GM18505 (cell line): ENCODE measurements at regions not wholly inside any gene's neighbourhood (a gene's known extent, or its start where the extent isn't known, plus 50 kb on each side); places are given as distances from the start of the nearest gene placed in this dataset.

ENCODE experiments used
- ATAC-seq: cut with Tn5 transposase; IDR thresholded peaks from one replicate; pipeline ENCODE4 v1.9.1; 2021; ENCODE audit not compliant: unreplicated experiment
- POLR2A ChIP-seq: IDR thresholded peaks from 4 replicates; pipeline ENCODE4 v1.6.1; 2011; ENCODE audit warnings: borderline replicate concordance; ENCODE audit not compliant: insufficient read depth, insufficient read length; ENCODE audit errors: extremely low read depth

- no peak for ATAC-seq
- TF ChIP-seq POLR2A: no peak
These were observed 135.7 kb upstream of the SLC45A1 start for GRCh38 chr1:8182034-8182761.

- ATAC-seq: no peak
- TF ChIP-seq POLR2A: no peak
These were observed 138.7 kb upstream of the SLC45A1 start for GRCh38 chr1:8179132-8179793.

- TF ChIP-seq POLR2A: no peak
- no peak for ATAC-seq
These were observed 141.6 kb upstream of the SLC45A1 start for GRCh38 chr1:8176279-8176678.

GRCh38 chr1:8174807-8175206 lies 143.1 kb upstream of the SLC45A1 start:
- no peak for ATAC-seq
- no peak for TF ChIP-seq POLR2A

GRCh38 chr1:8171751-8172464 lies 145.8 kb upstream of the ERRFI1 start:
- no peak for ATAC-seq
- TF ChIP-seq POLR2A: no peak

- no peak for ATAC-seq
- no peak for TF ChIP-seq POLR2A
These were observed 144.1 kb upstream of the ERRFI1 start for GRCh38 chr1:8170059-8170835.

GRCh38 chr1:8169364-8170058 lies 143.4 kb upstream of the ERRFI1 start:
- no peak for TF ChIP-seq POLR2A
- no peak for ATAC-seq

GRCh38 chr1:8167936-8168335 lies 141.8 kb upstream of the ERRFI1 start:
- ATAC-seq: no peak
- TF ChIP-seq POLR2A: no peak

- no peak for TF ChIP-seq POLR2A
- no peak for ATAC-seq
These were observed 140.3 kb upstream of the ERRFI1 start for GRCh38 chr1:8166406-8166805.

GRCh38 chr1:8165595-8166360 lies 139.7 kb upstream of the ERRFI1 start:
- ATAC-seq: no peak
- TF ChIP-seq POLR2A: no peak

GRCh38 chr1:8164670-8165069 lies 138.6 kb upstream of the ERRFI1 start:
- no peak for TF ChIP-seq POLR2A
- ATAC-seq: no peak

- TF ChIP-seq POLR2A: no peak
- ATAC-seq: no peak
These were observed 136.9 kb upstream of the ERRFI1 start for GRCh38 chr1:8163039-8163438.

GRCh38 chr1:8162168-8162567 lies 136.1 kb upstream of the ERRFI1 start:
- no peak for ATAC-seq
- no peak for TF ChIP-seq POLR2A
